GM19240 (cell line): ENCODE measurements at regions not wholly inside any gene's neighbourhood (a gene's known extent, or its start where the extent isn't known, plus 50 kb on each side); places are given as distances from the start of the nearest gene placed in this dataset.

ENCODE experiments used
- DNase-seq: peaks from one replicate; pipeline ENCODE4 v3.0.0; 2011; ENCODE audit warnings: low spot score; ENCODE audit not compliant: insufficient read length

DNA sequence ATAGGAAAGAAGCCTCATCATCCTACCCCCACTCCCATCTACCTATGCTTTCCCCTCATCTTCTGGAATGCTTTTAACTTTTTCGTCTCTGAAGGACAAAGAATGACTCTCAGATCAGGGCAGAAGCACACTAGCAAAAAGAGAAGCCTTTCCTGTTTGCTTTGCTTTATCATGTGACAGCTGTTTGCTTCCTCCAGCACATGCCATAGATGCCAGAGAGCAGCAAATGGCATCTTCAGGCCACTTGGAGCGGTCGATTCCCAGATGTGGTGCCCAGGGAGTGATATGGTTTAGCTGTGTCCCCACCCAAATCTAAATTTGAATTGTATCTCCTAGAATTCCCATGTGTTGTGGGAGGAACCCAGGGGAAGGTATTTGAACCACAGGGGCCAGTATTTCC, 294.8 kb downstream of the GADD45G start:
- DNase-seq, result no peak

DNA sequence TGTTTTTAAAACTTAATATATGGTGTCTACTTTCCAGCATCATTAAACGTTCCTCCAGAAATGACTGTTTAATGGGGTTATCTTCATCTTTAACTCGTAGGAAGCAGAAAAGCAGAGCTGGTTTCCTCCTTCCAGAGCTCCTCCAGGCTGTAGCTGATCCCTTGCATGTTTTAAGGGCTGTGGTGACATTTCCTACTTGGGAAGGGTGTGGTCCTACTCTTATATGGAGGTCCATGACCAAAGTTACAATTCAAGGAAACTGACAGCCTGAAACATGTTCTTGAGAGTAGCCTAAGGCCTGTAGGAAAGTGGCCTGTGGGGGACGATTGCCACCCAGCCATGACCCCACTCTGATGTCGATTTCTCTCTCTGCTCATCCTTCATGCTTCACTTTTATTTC, 297.1 kb downstream of the GADD45G start:
- DNase-seq, result no peak

DNA sequence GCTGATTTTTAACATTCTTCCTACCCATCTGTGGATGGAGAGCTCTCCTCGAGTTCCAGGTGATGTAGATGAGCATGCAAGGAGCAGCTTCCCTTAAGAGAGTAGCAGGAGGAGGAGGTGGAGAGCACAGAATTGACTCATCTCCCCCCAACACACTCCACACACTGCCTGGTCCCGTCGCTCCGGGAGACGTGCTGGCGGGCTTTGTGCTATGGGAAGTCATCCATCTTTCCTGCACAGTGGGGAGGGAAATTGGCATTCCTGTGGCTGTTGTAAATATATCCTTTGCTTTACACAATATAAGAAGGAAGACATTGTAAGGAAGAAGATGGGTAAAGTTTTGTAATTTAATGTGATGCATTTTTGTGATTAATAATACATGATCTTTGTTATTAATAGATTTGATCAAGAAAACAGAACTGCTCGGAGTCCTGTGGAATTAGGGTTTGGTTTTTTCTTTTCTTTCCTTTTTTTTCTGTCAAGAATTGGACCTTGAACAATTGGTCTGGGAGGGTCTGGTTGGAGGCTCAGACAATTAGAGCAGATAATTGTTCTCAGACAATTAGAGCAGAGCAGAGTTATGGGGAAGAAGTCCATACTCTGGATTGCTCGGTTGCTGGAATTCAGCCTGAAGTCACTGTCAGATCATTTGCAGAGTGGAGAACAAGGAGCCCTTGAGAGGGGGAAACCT, 297.8 kb downstream of the GADD45G start:
- no peak for DNase-seq

DNA sequence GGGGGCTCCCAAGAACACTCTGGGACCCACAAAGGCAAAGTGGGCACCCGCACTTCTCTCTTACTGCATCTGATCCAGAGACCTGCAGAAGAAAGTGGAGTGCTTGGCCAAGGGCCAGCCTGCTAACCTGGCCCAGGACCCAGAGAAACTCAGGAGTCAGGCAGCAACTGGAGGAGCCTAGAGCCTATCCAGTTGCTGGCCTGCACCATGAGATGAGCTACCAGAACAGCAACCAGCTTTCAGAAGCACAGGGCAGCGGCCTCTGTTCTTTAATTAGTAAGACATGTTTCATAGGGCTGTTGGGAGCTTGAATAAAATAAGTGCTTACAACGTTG, 298.3 kb downstream of the GADD45G start:
- no peak for DNase-seq

DNA sequence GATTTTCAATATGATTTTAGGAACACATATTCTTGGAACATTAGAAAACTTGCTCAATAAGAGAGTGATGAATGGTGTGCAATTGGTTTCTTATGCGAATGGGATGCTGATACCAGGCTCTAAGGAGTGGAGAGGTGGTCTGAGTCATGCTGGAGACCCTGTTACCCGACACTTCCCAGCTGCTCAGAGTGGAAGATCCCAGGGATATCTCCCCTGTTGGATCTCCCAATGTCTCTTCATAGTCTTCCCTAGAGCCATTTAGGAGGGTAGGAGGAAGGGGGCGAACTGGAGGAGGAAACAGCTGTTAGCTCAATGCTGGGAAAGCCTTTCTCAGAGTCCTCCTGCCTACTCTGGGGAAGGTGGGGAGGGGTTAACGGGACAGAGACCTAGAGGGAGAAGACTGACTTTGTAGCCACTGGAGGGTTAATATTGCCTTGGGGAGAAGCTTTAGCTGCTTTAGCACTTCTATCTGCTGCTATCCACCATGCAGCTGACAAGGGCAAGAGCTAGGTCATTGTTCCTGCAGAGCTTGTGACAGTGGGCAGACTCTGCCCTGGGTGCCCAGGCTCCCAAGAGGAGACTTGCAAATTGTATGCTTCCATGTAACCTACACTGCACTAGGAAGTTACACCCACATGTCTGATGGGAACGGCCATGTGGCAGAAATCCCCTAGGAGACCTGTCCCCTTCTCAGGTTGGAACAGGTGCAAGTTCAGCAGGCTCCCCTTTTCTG, 301.0 kb downstream of the GADD45G start:
- no peak for DNase-seq

DNA sequence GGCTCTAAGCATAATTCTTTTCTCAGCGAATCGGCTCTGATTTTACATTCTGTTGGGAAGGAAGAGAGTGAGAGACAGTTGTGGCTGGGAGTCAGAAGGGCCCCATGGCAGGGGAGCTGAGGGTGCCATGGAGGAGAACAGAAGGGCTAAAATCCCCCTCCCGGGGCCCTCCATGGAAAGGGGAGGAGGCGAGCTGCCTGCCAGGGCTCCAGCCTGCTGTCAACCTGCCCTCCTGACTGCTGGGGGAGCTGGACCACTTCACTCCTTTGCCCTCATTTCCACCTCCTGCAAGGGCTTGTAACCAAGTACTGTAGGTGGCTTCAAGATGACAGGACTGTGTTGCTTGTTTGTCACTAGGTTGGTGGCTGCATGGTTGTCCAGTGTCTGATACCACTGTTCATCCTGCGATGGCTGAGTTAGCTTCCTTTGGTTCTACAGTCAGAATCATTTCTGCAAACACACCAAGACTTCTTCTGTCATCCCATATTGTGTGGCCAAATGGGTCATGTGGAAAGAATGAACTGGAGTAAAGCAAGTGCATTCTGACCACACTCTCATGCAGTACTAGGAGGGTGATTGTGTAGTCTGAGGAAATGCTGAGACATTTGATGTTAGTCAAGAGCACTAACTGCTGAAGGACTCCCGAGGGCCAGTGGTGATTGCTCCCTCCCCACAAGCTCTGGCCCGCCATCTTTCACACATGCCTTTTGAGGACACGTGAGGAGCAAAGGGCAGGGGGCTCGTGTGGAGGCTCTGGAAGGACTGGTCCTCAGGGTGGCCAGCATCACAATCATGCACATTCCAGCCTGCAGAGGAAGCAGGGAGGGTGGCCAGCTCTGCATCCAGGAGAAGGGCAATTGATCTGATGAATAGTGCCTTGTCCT, 307.2 kb downstream of the GADD45G start:
- DNase-seq, result no peak

DNA sequence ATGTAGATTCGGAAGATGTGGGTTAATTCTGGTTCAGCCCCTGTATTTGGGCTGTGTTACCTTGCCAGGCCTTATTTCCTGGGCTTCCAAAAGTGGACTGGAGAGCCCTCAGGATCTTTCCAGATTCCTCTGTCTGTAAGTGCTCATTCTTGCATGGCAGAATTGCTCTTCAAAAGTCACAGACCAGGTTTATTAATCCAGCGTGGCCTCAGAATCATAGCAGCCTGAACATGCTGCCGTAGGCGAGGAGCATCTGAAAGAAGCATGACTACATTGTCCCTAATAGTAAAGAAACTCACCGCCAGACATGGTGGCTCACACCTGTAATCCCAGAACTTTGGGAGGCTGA, 307.8 kb downstream of the GADD45G start:
- no peak for DNase-seq

DNA sequence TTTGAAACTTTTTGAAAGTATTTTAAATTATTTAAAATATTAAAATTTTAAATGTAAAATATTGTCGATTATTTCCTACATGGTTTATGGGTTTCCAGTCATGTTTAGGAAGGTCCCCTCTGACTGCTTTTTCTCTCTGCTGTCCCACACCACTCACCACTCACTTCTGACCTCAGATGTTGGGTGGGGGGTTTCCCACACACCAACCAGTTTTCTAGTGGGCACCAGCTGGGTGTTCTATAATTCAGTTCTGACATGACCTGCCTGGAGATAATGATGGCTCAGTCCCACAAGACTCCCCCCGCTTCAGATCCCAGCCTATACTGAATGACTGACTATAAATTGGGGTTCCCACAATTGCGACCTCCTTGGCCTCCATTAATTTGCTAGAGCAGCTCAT, 310.4 kb downstream of the GADD45G start:
- DNase-seq, result no peak

DNA sequence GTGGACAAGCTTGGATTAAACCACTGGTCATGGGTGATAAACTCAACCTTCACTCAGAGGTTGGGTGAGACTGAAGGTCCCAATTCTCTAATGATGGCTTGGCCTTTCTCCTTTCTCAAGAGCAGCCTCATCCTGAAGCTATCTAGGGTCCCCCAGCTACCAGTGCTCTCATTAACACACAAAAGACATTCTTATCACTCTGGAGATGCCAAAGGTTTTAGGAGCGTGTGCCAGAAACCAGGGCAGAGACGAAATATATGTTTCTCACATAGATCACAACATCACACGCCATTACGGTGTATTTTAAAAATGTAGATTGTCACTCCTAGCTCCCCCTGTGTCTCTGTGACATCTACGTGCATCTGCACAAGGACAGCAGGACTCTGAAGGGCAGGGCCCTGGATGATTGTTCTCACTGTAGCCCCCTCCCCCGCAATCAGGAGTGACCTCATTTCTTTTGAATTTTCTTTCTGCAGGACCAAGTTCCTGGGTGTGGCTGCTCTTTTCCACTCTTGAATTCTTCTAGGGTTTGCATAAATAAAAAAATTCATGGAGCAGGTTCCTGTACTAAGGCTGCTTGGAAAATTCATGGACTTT, 311.3 kb downstream of the GADD45G start:
- DNase-seq, result no peak

DNA sequence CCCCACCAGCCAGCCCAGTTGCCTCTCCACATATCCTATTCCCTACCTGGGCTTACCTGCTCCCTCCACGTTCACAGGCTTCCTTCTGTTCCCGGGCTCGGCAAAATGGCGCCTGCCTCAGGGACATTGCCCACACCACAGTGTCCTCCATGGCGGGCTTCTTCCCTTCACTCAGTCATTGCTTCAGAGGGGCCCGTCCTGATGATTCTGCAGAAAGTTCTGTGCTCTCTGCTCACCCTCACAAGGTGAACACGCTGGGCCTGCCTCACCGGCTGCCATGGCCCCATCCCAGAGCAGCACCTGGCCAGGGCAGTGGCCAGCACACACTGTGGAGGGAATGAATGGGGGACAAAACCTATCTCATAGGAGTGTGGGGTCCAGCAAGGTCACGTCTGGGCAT, 313.0 kb downstream of the GADD45G start:
- DNase-seq, result no peak

DNA sequence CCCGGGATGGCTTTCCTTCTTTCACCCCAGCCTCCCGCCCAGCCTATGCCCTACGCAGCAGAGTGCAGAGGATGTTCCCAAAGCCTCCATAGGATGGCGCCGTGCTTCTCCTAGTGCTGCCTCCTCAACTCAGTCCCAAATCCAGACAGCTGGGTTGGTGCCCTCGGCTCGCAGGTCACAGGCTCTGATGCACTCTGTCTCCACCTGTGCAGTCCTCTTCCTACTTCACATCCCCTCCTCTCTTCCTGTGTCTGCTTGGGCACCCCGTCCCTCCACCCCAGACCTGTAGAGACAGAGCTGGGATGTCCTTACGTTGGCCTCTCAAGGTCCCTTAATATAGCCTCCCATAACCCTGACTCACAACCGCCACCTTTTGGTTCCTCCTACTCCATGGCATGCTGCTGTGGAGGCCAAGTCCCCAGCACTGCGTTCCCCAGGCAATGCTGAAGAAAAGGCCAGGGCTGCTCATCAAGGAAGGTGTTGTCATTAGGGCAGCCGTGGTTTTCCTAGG, 314.4 kb downstream of the GADD45G start:
- peak; percentile 18 for DNase-seq

DNA sequence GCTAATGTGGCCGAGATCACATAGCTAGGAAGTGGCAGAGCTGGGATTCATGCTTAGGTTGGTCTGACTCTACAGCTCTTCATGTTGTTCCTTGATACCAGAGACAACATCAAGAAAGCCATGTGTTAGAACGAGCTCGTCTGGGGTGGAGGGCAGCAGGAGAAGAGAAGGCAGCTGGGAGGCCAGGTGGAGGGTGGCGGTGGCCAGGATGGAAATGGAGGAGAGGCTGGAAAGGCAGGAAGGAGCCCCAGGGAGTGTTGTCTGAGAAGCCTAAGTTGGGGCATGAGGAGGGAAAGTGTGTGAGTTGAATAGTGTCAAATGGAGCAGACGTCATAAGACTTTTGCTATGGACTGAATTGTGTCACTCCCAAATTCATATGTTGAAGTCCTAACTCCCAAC, 315.3 kb downstream of the GADD45G start:
- no peak for DNase-seq

DNA sequence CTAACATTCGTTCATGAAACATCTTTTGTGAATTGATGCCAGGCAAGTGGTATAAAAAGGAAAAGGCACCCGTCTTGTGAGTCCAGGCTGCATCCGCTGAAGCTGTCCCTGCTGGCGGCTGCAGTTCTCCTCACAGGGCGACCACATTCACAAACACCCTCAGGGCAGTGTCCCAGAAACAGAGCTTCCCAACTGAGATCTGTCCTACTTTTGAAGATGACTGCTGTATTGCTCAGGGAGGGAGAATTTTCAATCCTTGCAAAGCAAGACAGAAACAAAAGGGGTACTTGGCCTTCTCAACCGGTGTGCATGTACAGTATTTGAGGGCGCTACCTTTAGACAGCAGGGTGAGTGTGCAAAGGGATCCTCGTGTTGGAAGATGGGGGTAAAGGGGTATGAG, 316.1 kb downstream of the GADD45G start:
- DNase-seq, result no peak

DNA sequence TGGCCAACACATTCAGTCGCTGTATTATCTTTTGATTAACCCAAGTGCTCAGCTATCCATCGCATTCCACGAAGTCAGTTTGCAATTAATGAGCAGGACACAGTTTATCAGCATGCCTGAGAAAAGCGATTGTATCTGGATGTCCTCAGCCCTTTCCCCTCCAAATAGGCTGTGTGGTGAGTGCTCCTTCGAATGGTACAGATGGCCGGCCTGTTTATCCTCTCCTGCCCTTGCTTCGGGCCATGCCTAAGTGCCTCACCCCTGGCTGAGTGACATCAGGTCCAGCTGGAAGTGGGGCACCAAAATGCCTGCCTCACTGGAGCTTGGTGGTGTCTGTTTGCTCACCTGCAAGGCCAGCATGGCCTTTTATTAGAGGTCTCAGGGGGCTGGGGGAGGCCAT, 317.3 kb downstream of the GADD45G start:
- no peak for DNase-seq

DNA sequence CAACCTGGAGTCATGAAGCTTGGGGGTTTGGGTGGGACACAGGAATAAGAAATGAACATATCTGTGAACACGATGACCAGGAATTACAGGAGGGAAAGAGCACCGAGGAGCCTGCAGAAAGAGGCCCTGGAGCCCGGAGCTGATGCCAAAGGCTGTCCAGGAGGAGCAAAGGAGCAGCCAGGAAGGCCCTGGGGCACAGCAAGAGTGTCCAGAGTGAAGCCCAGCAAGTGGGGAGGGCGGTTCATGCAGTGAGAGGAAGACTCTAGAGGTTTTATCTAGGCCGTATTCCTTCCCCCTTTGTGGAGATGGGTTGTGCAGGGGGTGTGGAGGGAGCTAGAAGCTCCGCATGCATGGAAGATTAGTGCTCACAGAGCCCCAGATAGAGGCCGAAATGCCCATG, 318.4 kb downstream of the GADD45G start:
- no peak for DNase-seq

DNA sequence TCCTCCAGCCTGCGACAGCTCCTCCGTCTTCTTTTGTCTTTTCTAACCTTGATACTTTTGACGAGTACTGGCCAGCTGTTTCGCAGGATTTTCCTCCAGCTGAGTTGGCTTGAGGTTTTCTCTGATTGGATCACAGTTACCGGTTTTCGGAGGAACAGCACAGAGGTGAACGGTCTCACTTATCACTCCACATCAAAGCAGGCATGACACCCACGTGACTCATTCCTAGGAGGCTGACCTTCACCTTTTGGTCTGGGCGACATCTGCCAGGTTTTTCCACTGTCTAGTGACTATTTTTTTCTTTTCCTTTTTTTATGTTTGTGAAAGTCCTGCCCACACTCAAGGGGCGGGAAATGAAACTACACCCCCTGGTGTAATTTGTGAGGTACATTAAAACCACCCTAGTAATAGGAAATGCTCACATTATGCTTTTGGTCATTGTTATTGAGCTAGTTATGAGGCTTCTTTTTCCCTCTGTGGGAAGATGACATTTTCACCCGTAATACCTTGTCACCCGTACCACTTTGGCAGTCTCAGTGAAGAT, 319.2 kb downstream of the GADD45G start:
- no peak for DNase-seq

DNA sequence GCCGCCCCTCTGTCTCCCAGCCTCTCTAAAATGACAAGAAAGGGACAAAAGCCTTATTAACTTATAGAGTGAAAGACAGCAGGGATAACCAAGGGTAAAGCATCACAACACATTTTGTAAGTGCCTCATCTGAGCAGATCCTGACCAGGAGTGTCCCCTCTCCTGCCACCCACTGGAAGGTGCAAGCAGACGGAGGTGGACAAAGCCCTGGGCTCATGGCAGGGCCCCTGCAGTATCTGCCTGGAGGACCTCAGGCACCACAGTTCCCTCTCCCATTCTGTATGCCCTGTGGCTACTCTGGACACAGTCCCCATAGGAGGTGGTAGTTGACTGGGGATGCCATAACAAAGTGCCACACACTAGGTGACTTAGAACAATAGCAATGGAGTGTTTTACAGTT, 319.8 kb downstream of the GADD45G start:
- no peak for DNase-seq

DNA sequence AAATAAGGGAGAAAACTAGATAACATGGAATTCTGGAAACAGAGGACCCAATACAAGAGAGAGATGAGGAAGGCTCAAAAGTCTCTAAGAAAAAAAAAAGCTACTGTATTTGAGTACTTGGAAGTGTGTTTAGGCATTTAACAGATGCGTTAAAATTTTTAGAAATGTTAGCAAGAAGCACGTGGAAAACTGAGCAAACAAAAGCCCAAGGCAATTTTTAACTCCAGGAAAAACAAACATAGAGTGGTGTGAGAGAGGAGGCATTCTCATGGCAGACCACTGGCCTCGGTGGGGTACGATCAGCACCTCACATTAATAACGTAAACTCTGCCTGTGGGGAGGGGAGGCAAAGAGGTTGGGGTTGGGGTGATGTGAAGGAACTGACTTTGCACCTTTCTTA, 321.4 kb downstream of the GADD45G start:
- no peak for DNase-seq

DNA sequence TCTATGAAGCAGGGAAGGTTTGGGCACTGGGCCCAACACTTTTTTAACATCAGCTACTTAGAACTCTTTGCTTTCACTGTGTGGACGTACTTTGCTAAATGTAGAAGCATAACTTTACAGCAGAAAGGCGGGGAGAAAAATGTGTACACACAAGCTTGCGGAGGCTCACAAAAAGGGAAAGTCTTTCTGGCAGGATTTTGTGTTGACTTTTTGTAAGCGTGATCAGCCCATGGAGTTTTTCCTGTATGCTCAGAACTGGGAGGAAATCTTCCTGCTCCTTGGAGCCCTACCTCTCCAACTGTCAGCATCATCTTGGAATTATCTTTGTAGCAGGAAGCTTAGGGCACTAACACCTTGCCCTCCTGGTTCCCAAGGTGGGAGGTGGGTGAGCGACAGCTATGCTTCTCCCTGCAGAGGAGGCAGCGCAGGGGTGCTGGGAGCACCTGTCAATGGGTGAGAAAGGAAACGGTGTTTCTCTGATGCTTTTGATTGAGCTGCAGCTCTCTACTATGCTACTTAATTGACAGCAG, 321.9 kb downstream of the GADD45G start:
- DNase-seq, result no peak

DNA sequence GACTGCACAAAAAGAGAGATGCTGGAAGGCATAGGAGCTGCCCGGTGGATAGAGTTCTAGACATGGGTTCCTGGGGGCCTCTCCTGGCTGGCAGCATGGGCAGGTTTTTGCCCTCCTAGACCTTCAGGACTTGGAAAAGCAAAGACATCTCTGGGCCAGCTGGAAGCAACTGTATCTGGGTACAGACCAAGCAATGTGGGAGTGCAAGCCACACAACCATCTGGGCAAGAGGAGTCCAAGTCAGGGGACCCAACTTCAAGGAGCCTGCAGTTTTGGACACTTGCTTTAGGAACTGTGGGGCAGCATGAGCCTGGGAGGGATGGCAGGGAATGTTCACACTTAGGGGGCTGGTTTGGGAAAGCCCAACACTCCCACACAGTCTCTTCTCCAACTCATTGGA, 323.3 kb downstream of the GADD45G start:
- no peak for DNase-seq

DNA sequence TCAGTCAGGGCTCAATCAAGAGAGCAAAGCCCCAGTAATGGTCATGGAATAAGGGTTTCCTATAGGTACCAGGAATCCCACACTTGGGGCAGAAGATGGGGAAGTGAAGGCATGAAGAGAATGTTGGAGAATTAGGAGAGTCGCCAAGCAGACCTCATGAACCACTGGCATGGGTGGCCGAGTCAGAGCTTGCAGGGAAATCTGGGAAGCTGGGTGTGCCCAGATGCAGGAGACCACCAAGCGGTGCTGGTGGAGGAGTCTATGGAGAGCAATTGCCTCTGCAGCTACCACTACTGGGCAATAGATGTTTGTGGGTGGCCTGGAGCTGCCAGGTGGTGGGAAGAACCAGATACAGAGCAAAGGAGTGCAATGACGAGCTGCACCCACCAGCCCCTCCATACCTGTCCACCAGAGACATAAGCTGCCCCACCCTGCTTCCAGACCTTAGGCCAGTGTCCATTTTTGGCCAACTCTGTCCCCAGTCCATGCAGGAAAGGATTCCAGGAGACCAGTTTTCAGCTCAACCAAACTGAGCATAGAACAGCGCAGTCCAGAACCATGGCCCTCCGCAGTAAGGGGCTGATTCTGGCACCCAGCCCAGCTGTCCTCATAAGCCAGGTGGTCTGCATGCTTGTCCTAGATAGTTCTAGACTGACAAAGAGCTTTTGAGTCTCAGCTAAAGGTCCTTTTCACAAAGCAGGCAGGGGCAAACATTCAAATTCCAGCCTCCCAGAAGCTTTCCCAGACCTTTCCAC, 323.9 kb downstream of the GADD45G start:
- no peak for DNase-seq
